CD1c-positive myeloid dendritic cell (primary cell): ENCODE measurements at regions not wholly inside any gene's neighbourhood (a gene's known extent, or its start where the extent isn't known, plus 50 kb on each side); places are given as distances from the start of the nearest gene placed in this dataset.

Experiments used
- DNase-seq: peaks from one replicate; pipeline ENCODE4 v3.0.0-alpha.2; 2016; ENCODE audit errors: extremely low spot score

- DNase-seq, result no peak
These were observed 51.7 kb upstream of the B3GAT1 start for GRCh38 chr11:134463716-134464115.
